ENCODE measurements at regions not wholly inside any gene's neighbourhood (a gene's known extent, or its start where the extent isn't known, plus 50 kb on each side); places are given as distances from the start of the nearest gene placed in this dataset.

GRCh38 chr14:42028607-42029006 lies 421.9 kb downstream of the LRFN5 start:
- H3K27ac ChIP-seq (replicated peaks in 1 of 4), result no peak overlapping the region
- WGBS, result 83% methylated on average over 2 of the region's 2 CpGs
- H3K4me3 ChIP-seq, result no peak overlapping the region
- H3K36me3 ChIP-seq, result no peaks in the 10 kb centered on the region
- H3K9me3 ChIP-seq, result no peaks in the 10 kb centered on the region
- intact Hi-C loops (cut with DNase I), result no loop called here
- H3K4me1 ChIP-seq, result no peaks in the 10 kb centered on the region
- no peak for DNase-seq (ENCODE audit: extremely low spot score)
- TF ChIP-seq POLR2A (IDR thresholded peaks at IDR 0.05; ENCODE audit: low read depth), result no peak
- no peak for TF ChIP-seq CTCF (IDR thresholded peaks at IDR 0.05)
- no peak for TF ChIP-seq POLR2AphosphoS5 (IDR thresholded peaks at IDR 0.05)
- TF ChIP-seq EP300 (IDR thresholded peaks at IDR 0.05), result no peak
- no peaks in the 10 kb centered on the region for H3K27me3 ChIP-seq

GRCh38 chr14:42027271-42027670 lies 420.6 kb downstream of the LRFN5 start:
- H3K36me3 ChIP-seq, result no peaks in the 10 kb centered on the region
- no peak for DNase-seq (ENCODE audit: extremely low spot score)
- TF ChIP-seq EP300 (IDR thresholded peaks at IDR 0.05) (no peak), CTCF (IDR thresholded peaks at IDR 0.05) (no peak), POLR2A (IDR thresholded peaks at IDR 0.05; ENCODE audit: low read depth) (no peak), POLR2AphosphoS5 (IDR thresholded peaks at IDR 0.05) (no peak)
- no peaks in the 10 kb centered on the region for H3K9me3 ChIP-seq
- 74% methylated on average over 3 of the region's 3 CpGs for WGBS
- H3K4me1 ChIP-seq, result no peaks in the 10 kb centered on the region
- intact Hi-C loops (cut with DNase I), result no loop called here
- H3K4me3 ChIP-seq, result no peak overlapping the region
- H3K27ac ChIP-seq (replicated peaks in 1 of 4), result no peak overlapping the region
- no peaks in the 10 kb centered on the region for H3K27me3 ChIP-seq

GRCh38 chr14:42023452-42023851 lies 416.8 kb downstream of the LRFN5 start:
- Histone ChIP-seq H3K27ac (replicated peaks in 1 of 4) (no peak overlapping the region), H3K4me3 (no peak overlapping the region), H3K4me1 (no peaks in the 10 kb centered on the region), H3K36me3 (no peaks in the 10 kb centered on the region), H3K27me3 (no peaks in the 10 kb centered on the region), H3K9me3 (no peaks in the 10 kb centered on the region)
- no peak for DNase-seq (ENCODE audit: extremely low spot score)
- WGBS, result 74% methylated on average over 2 of the region's 2 CpGs
- no peak for TF ChIP-seq POLR2A (IDR thresholded peaks at IDR 0.05; ENCODE audit: low read depth)
- TF ChIP-seq CTCF (IDR thresholded peaks at IDR 0.05), result no peak
- TF ChIP-seq EP300 (IDR thresholded peaks at IDR 0.05), result no peak
- TF ChIP-seq POLR2AphosphoS5 (IDR thresholded peaks at IDR 0.05), result no peak
- intact Hi-C loops (cut with DNase I), result no loop called here

- H3K27ac ChIP-seq (replicated peaks in 1 of 4), result no peak overlapping the region
Measured at GRCh38 chr14:42014301-42014700, 407.6 kb downstream of the LRFN5 start.

More at GRCh38 chr14:42014301-42014700, 407.6 kb downstream of the LRFN5 start:
- DNase-seq (ENCODE audit: extremely low spot score), result no peak
- Histone ChIP-seq H3K4me3 (no peak overlapping the region), H3K36me3 (no peaks in the 10 kb centered on the region), H3K4me1 (no peaks in the 10 kb centered on the region), H3K9me3 (no peaks in the 10 kb centered on the region), H3K27me3 (no peaks in the 10 kb centered on the region)
- WGBS, result 94% methylated on average over 3 of the region's 3 CpGs
- TF ChIP-seq EP300 (IDR thresholded peaks at IDR 0.05) (no peak), POLR2AphosphoS5 (IDR thresholded peaks at IDR 0.05) (no peak), CTCF (IDR thresholded peaks at IDR 0.05) (no peak), POLR2A (IDR thresholded peaks at IDR 0.05; ENCODE audit: low read depth) (no peak)
- intact Hi-C loops (cut with DNase I), result no loop called here
